Erythroblast (primary cell): ENCODE measurements at regions not wholly inside any gene's neighbourhood (a gene's known extent, or its start where the extent isn't known, plus 50 kb on each side); places are given as distances from the start of the nearest gene placed in this dataset.
A peak's percentile ranks its signal among the peaks of the same experiment; 100 is the strongest.
"Not testable (repeated sequence)": the region's sequence is repeated elsewhere in the genome, so short reads cannot be mapped to it uniquely, and the experiment has no call there.

Source experiments
- DNase-seq, 2 experiments: peaks; one replicate each; lab custom pipeline; 2025; lab: John Stamatoyannopoulos, UW
- GATA1 ChIP-seq: IDR thresholded peaks from 2 replicates; pipeline ENCODE4 v1.6.1; 2011; ENCODE audit warnings: low read depth, mild to moderate bottlenecking, control low read depth, low read length, moderate library complexity
- POLR2A ChIP-seq: IDR thresholded peaks from 2 replicates; pipeline ENCODE4 v1.6.1; 2011; ENCODE audit warnings: mild to moderate bottlenecking, low read length

GRCh38 chr20:48364688-48365421 lies 462.9 kb downstream of the PREX1 start:
- DNase-seq: no peak
- TF ChIP-seq GATA1 (no peak), POLR2A (no peak)

DNA sequence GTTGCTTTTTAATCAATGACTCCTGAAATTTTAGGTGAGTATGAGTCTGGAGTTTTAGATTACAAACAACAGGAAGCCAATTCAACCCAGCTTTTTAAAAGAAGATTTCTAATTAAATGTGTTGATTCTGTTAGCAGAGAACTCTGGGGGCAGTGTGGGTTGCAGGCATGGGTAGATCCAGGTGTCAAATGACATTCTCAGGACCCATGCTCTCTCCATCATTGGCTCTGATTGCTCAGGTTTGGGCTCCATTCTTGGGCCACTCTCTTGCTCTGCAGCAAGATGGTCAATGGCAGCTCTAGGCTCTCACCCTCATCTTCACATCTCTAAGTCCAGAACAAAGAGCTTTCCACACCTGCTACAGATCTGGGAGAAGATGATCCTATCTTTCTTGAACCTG lies 463.7 kb downstream of the PREX1 start:
- TF ChIP-seq GATA1: no peak
- TF ChIP-seq POLR2A: no peak
- DNase-seq: no peak

GRCh38 chr20:48360342-48360975 lies 467.3 kb downstream of the PREX1 start:
- no peak for TF ChIP-seq GATA1
- no peak for TF ChIP-seq POLR2A

DNA sequence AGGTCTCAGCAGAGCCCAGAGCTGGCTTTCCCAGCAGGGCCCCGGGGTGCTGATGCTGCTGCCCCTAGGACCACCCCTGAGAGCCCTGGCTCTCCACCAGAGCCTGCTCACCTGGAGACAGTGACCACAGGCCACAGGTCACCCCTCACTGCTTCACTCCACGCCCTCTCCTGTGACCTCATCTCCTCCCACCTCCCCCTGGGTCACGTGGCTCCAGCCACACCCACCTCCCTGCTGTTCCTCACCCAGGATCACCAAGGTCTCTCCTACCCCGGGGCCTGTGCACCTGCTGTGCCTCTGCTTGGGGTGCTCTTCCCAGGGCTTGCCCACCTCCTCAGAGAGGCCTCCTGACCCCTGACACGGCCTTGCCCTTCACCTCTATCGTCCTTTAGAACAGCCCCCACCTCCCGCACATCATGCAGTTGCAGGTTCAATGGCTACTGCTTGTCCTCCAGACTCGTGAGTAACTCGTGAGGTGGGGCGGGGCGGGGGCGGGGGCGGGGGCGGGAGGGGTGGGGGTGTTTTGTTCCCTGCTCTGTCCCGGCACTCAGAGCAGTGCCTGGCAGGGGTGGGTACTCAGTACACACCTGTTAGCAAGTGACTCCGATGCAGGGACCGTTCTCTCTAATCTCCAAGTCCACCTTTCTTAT lies 468.0 kb downstream of the PREX1 start:
- no peak for TF ChIP-seq GATA1
- no peak for TF ChIP-seq POLR2A
- no peak for DNase-seq

More at GRCh38 chr20:48360342-48360975, 467.3 kb downstream of the PREX1 start:
- no peak for DNase-seq

DNA sequence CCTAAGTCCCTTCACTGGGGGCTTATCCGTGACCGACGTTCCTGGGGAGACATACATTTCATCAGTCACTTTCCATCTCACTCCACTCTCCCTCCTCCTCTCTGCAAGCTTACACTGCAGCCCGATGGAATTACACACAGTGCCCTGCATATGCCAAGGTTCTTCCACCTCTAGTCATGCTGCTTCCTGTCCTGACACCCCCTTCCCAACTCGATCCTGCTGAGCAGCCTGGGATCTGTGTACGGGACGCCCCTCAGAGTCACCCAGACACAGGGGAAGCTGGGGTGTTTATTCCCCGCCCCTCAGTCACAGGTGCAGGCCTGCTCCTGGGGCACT lies 468.8 kb downstream of the PREX1 start:
- not testable (repeated sequence) for DNase-seq

DNA sequence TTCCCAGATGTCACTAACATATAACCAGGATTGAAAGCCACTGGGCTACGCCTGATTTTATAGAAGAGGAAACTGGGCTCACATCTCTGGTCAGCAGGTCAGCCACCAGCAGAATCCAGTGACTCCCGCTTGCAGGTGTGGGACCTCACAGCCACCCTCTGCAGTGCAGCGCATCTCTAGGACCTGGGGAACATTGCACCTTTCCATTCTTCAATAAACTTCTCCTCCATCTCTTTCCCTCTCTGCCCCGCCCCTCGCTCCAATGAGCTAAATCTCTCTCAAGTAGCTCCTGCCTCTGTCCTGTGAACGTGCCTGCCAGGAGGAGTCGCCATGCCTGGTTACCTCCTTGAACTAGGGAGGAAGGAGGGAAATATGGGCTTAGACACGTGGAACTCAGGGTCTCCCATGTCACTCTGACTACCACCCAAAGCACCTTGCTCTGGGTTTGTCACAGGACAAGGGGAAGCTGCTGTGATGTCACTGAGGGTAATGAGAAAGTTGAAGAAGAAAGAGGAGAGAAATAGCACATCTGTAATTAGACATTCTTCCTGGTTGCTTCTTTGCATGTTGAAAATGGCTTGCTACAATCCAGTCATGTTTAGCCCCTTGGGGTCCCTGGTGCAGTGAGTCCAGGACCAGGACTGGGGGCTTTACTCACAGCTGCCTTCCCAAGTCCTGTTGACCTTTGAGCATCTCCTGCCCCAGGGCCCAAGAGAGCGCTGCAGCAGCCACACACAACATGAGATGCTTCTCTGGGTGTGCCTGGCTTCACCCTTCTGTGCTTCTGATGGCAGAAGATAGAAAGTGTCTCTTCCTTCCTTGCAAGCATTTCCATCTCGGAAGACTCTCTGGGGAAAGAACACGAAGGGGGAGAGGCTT lies 469.4 kb downstream of the PREX1 start:
- TF ChIP-seq GATA1: no peak
- no peak for TF ChIP-seq POLR2A
- no peak for DNase-seq

GRCh38 chr20:48357714-48358113 lies 470.1 kb downstream of the PREX1 start:
- DNase-seq: no peak
- TF ChIP-seq POLR2A (no peak), GATA1 (no peak)

- no peak for DNase-seq
- TF ChIP-seq GATA1 (no peak), POLR2A (no peak)
Measured at GRCh38 chr20:48354903-48355302, 472.9 kb downstream of the PREX1 start.

- DNase-seq: no peak
- no peak for TF ChIP-seq POLR2A
Measured at GRCh38 chr20:48354320-48354876, 473.4 kb downstream of the PREX1 start.

GRCh38 chr20:48352628-48353027 lies 475.2 kb downstream of the PREX1 start:
- no peak for DNase-seq
- TF ChIP-seq POLR2A (no peak), GATA1 (no peak)

DNA sequence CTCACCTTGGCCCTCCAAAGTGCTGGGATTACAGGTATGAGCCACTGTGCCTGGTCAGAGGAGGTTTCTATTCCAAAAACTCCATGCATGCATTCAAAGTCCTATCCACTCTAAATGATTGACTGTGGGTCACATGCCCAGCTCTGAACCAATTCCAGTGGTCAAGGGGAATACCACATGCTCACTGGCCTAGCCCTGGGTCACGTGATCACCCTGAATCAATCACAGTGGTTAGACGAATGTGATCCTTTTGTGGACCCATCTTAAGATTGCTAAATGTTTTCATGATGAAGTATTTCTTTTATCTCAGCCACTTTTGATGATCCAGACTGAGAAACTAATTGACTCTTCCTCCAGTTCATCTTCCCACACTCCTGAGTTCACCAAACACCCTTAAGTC lies 475.8 kb downstream of the PREX1 start:
- no peak for DNase-seq
- no peak for TF ChIP-seq GATA1
- no peak for TF ChIP-seq POLR2A

DNA sequence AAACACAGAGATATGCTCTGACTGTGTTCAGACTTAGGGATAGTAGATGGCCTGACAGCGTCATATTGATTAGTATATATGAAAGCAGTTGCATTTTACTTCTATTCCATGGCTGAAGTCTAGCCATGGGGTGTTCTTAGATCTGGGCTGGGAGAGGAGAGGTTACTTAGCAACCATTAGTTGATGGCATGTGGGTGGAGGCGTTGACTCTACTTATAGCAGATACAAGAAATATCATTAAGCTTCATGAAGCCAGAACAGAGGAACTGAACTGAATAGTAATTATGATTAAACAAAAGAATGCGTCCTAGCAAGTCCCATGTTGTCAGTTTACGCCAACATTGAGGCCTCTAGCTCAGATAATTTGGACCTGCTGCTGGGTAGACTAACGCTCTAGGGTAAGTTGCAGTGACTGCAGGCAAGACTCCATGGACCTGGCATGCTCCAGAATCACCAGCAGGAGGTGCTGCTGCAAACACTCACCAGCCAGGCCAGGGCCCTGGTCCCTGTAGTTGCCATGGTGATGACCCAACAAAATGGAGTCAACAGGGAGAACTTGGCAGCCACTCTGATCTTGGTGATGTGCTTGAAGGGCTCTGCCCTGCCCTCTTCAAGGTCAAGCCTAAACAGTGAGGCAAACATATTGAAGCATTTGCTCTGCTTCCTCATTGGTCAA lies 477.3 kb downstream of the PREX1 start:
- DNase-seq: peak; percentile 41 to 56
- TF ChIP-seq GATA1 (no peak), POLR2A (no peak)

DNA sequence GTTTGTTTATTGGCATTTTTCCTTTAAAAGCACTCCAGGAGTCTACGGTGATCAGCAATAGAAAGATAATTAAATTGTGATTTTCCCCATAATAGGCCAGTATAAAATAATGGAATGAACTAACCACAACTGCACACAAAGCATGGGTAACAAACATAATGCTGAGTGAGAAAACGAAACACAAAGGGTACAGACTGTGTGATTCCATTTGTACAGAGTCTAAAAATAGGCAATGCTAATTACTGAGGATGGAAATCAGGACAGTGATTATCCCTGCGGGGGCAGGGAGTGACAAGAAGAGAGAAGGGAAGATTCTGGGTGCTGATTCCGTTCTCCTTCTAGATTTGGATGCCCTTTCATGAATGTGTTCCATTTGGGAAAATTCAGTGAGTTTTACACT lies 478.1 kb downstream of the PREX1 start:
- TF ChIP-seq POLR2A (no peak), GATA1 (no peak)

More for the DNA sequence above, 478.1 kb downstream of the PREX1 start:
- DNase-seq: no peak
